ENCODE measurements at regions not wholly inside any gene's neighbourhood (a gene's known extent, or its start where the extent isn't known, plus 50 kb on each side); places are given as distances from the start of the nearest gene placed in this dataset.
A peak's percentile ranks its signal among the peaks of the same experiment; 100 is the strongest.

- no peak for DNase-seq (ENCODE audit: low spot score)
Measured at GRCh38 chr2:60657673-60658072, 98.4 kb upstream of the PAPOLG start.

- no peak for DNase-seq (ENCODE audit: low spot score)
Measured at GRCh38 chr2:60659026-60659425, 97.0 kb upstream of the PAPOLG start.

- DNase-seq (ENCODE audit: low spot score), result no peak
Measured at GRCh38 chr2:60661073-60661738, 94.9 kb upstream of the PAPOLG start.

DNA sequence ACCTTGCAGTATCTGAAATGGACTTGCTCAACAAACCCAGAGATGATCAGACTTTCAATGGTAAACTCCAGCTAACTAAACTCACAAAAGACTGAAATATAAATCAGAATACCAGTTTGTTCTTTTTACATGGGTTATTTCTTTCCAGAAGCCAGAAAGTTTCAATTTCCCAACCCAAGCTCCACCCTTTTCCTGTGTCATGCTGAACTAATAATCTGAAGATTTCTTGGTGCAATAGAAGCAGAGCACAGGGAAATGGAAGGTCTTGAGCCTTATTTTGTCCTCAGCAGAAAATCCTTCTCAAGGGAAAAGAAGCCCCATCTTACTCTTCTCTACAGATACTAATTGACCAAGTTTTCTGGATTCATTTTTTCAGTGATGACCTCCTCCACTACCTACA is 93.3 kb upstream of the PAPOLG start:
- no peak for DNase-seq (ENCODE audit: low spot score)

DNA sequence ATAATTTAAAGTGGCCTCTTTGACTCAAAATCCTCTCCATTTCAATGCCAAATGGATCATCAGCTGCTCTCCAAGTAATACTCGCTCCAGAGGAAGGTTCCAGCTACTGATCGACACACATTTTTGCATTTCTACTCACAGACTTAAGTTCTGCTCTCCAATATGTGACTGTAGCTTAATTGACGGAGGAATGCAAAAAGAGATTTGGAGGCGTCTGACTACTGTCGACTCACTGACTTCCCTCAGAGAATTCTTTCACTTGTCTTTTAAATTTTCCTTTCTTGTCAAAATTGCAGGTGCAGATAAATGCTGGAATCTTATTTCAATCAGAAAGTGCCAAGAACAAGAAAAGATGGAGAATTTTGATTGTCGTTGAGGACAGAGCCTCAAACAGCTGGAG is 84.1 kb upstream of the PAPOLG start:
- DNase-seq (ENCODE audit: low spot score), result no peak

DNA sequence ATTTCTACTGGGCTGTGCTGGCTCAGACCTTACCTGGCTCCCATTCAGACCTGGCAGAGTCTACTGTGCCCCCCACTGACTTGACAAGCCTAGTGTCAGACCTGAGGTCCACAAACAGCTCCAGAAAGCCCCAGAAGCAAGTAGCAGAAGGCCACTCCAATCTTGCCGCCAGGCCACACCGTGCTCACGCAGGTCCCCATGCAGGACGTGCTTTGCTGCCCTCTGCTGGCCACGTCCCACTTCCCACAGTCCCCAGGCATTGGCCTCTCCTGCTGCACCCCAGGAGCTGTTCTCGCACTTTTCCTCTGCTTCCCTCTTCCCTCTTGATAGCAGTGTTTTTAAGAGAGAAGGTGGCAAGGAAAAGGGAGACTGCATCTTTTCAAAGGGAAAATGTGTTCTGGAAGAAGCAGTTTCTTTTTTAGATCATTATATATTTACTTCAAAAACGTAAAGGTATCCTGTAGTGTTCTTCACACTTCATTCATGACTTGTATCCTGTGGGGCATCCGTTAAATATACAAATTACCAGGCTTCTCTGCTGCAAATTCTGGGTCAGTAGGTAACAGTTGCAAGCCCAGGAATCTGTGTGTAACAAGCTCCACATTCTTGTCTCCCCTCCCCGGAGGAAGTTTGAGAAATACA is 81.4 kb upstream of the PAPOLG start:
- DNase-seq (ENCODE audit: low spot score), result peak; percentile 87

GRCh38 chr2:60675301-60675700 is 80.8 kb upstream of the PAPOLG start:
- no peak for DNase-seq (ENCODE audit: low spot score)

GRCh38 chr2:60676706-60677330 is 79.2 kb upstream of the PAPOLG start:
- no peak for DNase-seq (ENCODE audit: low spot score)

DNA sequence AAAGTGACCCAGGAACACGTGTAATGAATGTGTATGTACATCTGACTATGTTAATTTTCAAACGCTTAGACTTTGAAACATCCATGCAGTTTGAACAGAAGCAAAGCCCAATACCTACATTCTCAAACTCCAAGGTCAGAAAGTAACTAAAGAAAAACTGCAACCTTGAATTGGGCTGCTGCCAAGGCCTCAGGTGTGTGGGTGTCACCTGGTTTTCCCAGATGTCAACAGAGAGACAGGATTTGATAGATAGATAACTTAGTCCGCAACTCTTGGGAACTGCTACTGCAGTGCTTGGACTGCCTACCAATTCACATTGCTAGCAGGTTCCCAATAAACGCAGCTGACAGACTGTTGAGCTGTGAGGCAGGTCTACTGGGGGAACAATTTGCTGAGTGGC is 78.7 kb upstream of the PAPOLG start:
- no peak for DNase-seq (ENCODE audit: low spot score)

GRCh38 chr2:60678551-60678950 is 77.5 kb upstream of the PAPOLG start:
- DNase-seq (ENCODE audit: low spot score), result no peak

DNA sequence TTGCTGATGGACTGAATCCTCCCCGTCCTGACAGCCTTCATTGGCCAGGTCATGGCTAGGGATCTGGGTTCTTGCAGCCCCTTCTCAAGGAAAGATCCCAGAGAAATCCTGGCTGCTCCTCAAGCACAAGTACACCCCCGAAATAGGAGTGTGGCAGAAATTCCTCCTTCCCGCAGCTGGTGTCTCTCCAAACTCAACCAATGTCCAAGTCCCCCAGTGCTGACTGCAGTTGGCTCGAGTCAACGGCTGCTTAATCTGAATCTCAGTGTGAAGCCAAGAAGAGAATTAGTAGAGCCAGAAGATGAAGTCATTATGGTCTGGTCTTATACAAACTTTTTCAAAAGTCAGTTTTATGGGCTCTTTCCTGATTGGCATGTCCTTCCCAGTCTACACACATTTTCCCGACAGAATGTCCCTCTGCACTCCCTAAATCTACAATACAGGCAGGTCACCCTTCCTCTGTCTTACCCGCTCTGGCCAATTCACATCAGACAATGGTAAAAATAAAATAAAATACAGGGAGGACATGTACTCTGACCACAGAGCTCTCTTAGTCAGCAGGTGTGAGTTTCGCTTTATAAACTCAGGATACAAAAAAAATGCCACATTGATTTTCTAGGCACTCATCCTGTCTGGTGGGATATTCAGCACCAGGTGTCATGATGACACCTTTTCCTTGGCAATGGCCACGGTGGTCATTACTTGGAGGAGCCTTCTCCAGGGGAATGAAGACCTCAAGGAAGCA is 76.9 kb upstream of the PAPOLG start:
- no peak for DNase-seq (ENCODE audit: low spot score)

- no peak for DNase-seq (ENCODE audit: low spot score)
Measured at GRCh38 chr2:60693551-60693950, 62.5 kb upstream of the PAPOLG start.

- no peak for DNase-seq (ENCODE audit: low spot score)
Measured at GRCh38 chr2:60695793-60696192, 60.3 kb upstream of the PAPOLG start.

- DNase-seq (ENCODE audit: low spot score), result no peak
Measured at GRCh38 chr2:60699617-60700016, 56.5 kb upstream of the PAPOLG start.

- DNase-seq (ENCODE audit: low spot score), result peak; percentile 3
Measured at GRCh38 chr2:60706021-60706420, 50.0 kb upstream of the PAPOLG start.
